Uterus (tissue), 2 donors: ENCODE measurements at regions not wholly inside any gene's neighbourhood (a gene's known extent, or its start where the extent isn't known, plus 50 kb on each side); places are given as distances from the start of the nearest gene placed in this dataset.

Experiments used
- POLR2A ChIP-seq, 2 donors: fragments of 450-650 bp; IDR thresholded peaks; one replicate each; pipeline ENCODE4 v1.6.1; 2016; ENCODE audit warnings: antibody characterized with exemption in 2 of 2, mild to moderate bottlenecking in 1 of 2, moderate library complexity in 1 of 2
- TF ChIP-seq, protein P1 (sequence below), 4 experiments: fragments of 200-600 bp in 2 of 4; fragments of 450-650 bp in 2 of 4; sonication (generic) in 2 of 4; IDR thresholded peaks; one replicate each; pipeline ENCODE4 v1.5.1; 2016 to 2019; ENCODE audit warnings: antibody characterized with exemption in 4 of 4, mild to moderate bottlenecking in 2 of 4, moderate library complexity in 1 of 4

DNA sequence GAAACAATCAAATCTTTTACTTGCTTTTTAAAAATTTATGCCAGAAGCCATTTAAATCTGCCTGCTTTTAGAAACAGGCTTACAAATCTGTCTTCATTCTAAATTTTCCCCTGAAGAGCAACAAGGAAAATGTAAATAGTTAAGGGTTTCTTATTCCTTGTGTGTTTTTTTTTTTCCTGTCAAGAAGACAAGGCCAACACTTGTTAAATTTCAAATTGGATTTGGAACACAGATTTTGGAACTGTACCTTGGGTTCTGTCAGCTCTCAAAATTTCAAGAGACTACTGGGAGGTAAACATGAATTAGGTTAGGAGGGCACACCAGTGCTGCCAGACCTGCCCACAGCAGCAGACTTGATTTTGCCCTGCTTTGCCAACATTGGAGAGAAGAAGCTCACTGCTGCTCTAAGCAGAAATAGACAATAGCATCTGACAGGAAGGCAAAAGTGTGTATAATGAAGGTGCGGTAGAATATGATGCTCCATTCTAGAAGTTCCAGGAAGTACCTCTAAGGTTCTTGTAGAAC, 121.7 kb downstream of the NHLRC3 start:
- TF ChIP-seq, protein P1, sequence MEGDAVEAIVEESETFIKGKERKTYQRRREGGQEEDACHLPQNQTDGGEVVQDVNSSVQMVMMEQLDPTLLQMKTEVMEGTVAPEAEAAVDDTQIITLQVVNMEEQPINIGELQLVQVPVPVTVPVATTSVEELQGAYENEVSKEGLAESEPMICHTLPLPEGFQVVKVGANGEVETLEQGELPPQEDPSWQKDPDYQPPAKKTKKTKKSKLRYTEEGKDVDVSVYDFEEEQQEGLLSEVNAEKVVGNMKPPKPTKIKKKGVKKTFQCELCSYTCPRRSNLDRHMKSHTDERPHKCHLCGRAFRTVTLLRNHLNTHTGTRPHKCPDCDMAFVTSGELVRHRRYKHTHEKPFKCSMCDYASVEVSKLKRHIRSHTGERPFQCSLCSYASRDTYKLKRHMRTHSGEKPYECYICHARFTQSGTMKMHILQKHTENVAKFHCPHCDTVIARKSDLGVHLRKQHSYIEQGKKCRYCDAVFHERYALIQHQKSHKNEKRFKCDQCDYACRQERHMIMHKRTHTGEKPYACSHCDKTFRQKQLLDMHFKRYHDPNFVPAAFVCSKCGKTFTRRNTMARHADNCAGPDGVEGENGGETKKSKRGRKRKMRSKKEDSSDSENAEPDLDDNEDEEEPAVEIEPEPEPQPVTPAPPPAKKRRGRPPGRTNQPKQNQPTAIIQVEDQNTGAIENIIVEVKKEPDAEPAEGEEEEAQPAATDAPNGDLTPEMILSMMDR (IDR thresholded peaks at IDR 0.05): no peak
- TF ChIP-seq POLR2A (IDR thresholded peaks at IDR 0.05): no peak
